HUES64 (cell line): ENCODE measurements at regions not wholly inside any gene's neighbourhood (a gene's known extent, or its start where the extent isn't known, plus 50 kb on each side); places are given as distances from the start of the nearest gene placed in this dataset.
"Not testable (repeated sequence)": the region's sequence is repeated elsewhere in the genome, so short reads cannot be mapped to it uniquely, and the experiment has no call there.

Experiments used
- H3K27ac ChIP-seq: 2 replicates; pipeline ENCODE4 v1.7.0; 2013; ENCODE audit warnings: low read depth, low read length, inconsistent platforms
- H3K27me3 ChIP-seq: 2 replicates; pipeline ENCODE4 v1.6.1; 2013; ENCODE audit warnings: mild to moderate bottlenecking, low read length; ENCODE audit not compliant: insufficient read depth
- H3K36me3 ChIP-seq: 2 replicates; pipeline ENCODE4 v1.6.1; 2013; ENCODE audit warnings: mild to moderate bottlenecking, low read length; ENCODE audit not compliant: insufficient read depth
- H3K4me1 ChIP-seq: 2 replicates; pipeline ENCODE4 v1.6.1; 2013; ENCODE audit warnings: mild to moderate bottlenecking, low read length, moderate library complexity; ENCODE audit not compliant: insufficient read depth
- H3K4me3 ChIP-seq: 2 replicates; pipeline ENCODE4 v1.5.1; 2013; ENCODE audit warnings: mild to moderate bottlenecking, low read length, moderate library complexity
- H3K9ac ChIP-seq: 2 replicates; pipeline ENCODE4 v1.6.1; 2013; ENCODE audit warnings: mild to moderate bottlenecking, low read depth, low read length
- H3K9me3 ChIP-seq: 2 replicates; pipeline ENCODE4 v1.6.1; 2013; ENCODE audit warnings: low read depth, low read length; ENCODE audit not compliant: insufficient read depth
- WGBS: fragments of 150-250, 120-280 bp; methylation state at CpG from one replicate; pipeline ENCODE4 v1.1.7; 2013; ENCODE audit warnings: missing lambda C conversion rate; 5-methylcytosine and 5-hydroxymethylcytosine counted together

DNA sequence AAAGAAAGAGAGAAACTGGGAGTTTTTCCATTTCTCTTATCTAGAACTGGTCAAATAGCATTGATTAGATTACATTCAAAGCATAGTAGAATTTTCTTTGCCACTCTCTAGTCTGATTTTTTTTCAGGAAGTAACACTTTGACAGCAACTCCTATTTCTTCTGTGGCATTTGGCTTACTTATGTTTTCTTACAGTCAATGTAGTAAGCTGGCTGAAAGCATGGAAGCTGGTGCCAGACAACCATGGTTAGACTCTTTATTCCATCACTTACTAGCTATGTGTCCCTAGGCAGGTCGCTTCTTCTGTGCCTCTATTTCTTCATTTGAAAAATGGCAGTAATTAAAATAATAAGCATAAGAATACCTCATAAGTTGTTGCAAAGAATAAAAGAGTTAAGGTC, 54.2 kb upstream of the OPRM1 start:
- WGBS, result no CpG with 5 or more reads among the region's 1 CpG
- H3K4me3 ChIP-seq, result no peak overlapping the region

DNA sequence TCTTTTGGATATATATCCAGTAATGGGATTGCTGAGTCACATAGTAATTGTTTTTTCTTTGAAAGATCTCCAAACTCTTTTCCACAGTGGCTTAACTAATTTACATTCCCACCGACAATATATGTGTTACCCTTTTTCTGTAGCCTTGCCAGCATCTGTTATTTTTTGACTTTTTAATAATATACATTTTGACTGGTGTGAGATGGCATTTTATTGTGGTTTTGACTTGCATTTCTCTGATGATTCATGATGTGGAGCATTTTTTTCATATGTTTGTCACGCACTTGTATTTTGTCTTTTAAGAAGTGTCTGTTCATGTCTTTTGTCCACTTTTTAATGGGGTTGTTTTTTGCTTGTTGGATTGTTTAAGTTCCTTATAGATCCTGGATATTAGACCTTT, 58.9 kb upstream of the OPRM1 start:
- Histone ChIP-seq H3K4me1 (no peaks in the 10 kb centered on the region), H3K9me3 (no peaks in the 10 kb centered on the region; the same call in 1 of the 2 replicates), H3K27ac (no peak overlapping the region), H3K4me3 (no peak overlapping the region), H3K9ac (no peak overlapping the region), H3K36me3 (no peaks in the 10 kb centered on the region), H3K27me3 (no peaks in the 10 kb centered on the region)
- 97% methylated on average over 1 of the region's 2 CpGs for WGBS

More for the DNA sequence above, 54.2 kb upstream of the OPRM1 start:
- Histone ChIP-seq H3K9ac (no peak overlapping the region), H3K36me3 (no peaks in the 10 kb centered on the region), H3K4me1 (no peaks in the 10 kb centered on the region), H3K9me3 (no peaks in the 10 kb centered on the region), H3K27me3 (no peaks in the 10 kb centered on the region), H3K27ac (no peak overlapping the region)

DNA sequence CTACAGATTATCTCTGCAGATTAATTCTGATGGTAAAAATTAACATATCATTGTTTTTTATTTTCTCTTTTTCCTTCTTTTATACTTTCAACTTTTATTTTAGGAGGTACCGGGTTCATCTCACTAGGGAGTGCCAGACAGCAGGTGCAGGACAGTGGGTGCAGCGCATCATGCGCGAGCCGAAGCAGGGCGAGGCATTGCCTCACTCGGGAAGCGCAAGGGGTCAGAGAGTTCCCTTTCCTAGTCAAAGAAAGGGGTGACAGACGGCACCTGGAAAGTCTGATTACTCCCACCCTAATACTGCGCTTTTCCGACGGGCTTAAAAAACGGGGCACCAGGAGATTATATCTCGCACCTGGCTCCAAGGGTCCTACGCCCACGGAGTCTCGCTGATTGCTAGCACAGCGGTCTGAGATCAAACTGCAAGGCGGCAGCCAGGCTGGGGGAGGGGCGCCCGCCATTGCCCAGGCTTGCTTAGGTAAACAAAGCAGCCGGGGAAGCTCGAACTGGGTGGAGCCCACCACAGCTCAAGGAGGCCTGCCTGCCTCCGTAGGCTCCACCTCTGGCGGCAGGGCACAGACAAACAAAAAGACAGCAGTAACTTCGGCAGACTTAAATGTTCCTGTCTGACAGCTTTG, 60.0 kb upstream of the OPRM1 start:
- H3K27ac ChIP-seq, H3K27me3 ChIP-seq, H3K4me3 ChIP-seq, H3K9me3 ChIP-seq, H3K4me1 ChIP-seq, H3K36me3 ChIP-seq, H3K9ac ChIP-seq: not testable (repeated sequence)
- WGBS, result 80% methylated on average over 26 of the region's 26 CpGs

DNA sequence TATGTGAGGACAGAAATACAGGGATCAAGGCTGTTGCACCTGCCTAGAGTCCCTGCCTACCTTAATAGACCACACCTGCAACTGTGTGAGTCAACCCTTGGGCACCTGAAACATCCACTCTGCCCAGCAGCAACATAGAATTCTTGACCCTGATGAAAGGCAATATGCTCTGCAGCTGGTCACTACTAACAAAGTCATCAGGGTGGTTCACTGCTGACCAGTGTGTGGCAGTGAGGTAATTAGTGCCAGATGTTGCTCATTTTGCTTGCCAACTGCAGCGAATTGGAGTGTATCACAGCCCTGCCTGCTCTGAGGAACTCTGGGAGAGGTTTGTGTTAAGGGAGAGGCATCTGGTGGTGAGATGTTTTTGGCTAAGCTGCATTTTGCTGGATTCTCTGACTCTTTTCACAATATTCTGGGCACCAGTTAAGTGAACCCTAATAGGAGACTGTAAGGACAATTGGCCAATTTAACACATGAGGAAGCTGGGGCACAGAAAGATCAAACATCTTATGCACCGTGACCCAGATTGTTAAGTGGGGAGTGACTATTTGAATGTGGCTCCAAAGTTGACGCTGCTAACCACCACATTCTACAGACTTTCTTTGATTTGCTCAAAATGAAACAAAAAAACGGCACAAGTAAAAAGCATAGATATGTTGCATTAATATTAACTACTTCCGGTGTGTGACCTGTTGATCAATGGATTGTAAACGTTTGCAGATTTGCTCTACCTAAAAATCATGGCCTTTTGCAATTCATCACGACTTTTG, 61.9 kb upstream of the OPRM1 start:
- H3K36me3 ChIP-seq, result no peaks in the 10 kb centered on the region
- no peak overlapping the region for H3K9ac ChIP-seq
- no peaks in the 10 kb centered on the region for H3K27me3 ChIP-seq
- no peak overlapping the region for H3K4me3 ChIP-seq
- H3K9me3 ChIP-seq, result no peaks in the 10 kb centered on the region; the same call in 1 of the 2 replicates
- WGBS, result 87% methylated on average over 6 of the region's 7 CpGs
- no peak overlapping the region for H3K27ac ChIP-seq
- H3K4me1 ChIP-seq, result no peaks in the 10 kb centered on the region

DNA sequence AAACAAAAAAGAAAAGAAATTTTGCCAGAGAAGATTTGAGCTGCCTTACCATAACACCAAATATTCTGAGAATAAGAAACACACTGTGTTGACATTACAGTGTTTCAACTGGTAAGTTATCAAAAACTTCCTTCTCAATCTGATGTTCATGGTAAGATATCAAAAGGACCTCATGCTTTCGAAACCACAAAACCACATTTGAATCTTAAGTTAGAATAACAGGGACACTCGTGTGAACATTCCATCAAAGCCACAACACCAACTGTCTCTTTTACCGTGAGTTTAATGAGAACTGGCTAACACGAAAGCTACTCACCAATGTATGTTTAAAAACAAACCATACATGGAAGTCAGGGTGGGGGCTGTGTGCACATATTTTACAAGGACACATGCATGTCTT, 73.0 kb upstream of the OPRM1 start:
- Histone ChIP-seq H3K27ac (no peak overlapping the region), H3K36me3 (no peaks in the 10 kb centered on the region), H3K9ac (no peak overlapping the region), H3K4me3 (no peak overlapping the region), H3K9me3 (no peaks in the 10 kb centered on the region), H3K27me3 (no peaks in the 10 kb centered on the region), H3K4me1 (no peaks in the 10 kb centered on the region)
- 93% methylated on average over 4 of the region's 4 CpGs for WGBS

DNA sequence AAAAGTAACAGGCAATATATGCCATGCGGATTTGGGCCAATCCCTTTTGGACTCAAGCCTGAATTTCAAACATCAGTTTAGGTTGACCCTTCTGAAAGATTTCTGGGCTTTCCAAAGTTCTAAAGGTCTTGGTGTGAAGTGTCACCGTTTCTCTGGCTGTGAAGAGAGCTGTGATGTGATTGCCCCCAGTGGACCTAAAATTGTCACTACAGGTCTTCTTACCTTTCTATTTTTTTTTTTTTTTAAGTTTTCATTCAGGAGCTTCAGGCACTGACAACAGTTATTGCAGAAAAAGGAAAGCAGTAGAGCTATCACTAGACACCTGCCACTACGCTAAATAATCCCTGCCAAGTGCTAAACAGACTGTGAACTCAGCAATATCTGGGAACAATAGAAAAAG, 75.7 kb upstream of the OPRM1 start:
- no peaks in the 10 kb centered on the region for H3K9me3 ChIP-seq
- H3K9ac ChIP-seq, result no peak overlapping the region
- H3K36me3 ChIP-seq, result no peaks in the 10 kb centered on the region
- H3K27me3 ChIP-seq, result no peaks in the 10 kb centered on the region
- H3K4me1 ChIP-seq, result peaks cover 11% of the 10 kb centered on the region
- WGBS, result 81% methylated on average over 3 of the region's 3 CpGs
- no peak overlapping the region for H3K27ac ChIP-seq
- H3K4me3 ChIP-seq, result no peak overlapping the region

DNA sequence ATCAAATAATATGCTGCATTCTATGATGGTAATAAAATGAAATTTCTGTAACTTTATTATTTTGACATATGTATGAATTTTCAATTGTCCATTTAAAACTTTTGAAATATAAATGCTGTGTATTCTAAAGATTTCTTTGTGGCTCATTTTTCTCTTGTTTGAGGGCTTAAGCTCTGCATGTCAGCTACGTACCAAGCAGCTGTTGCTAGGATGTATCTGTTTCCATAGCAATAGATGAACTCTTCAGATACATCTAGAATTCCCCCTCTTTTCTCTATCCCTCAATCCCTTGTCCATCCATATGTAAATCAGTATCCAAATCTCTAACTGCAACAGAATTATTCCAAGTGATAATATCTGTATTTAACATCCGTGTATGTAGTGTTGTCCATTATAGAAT, 76.5 kb upstream of the OPRM1 start:
- H3K4me1 ChIP-seq, result peaks cover 12% of the 10 kb centered on the region
- no peaks in the 10 kb centered on the region for H3K27me3 ChIP-seq
- no peak overlapping the region for H3K9ac ChIP-seq
- H3K4me3 ChIP-seq, result no peak overlapping the region
- H3K36me3 ChIP-seq, result no peaks in the 10 kb centered on the region
- no peaks in the 10 kb centered on the region for H3K9me3 ChIP-seq
- WGBS, result 92% methylated on average over 1 of the region's 2 CpGs
- no peak overlapping the region for H3K27ac ChIP-seq

DNA sequence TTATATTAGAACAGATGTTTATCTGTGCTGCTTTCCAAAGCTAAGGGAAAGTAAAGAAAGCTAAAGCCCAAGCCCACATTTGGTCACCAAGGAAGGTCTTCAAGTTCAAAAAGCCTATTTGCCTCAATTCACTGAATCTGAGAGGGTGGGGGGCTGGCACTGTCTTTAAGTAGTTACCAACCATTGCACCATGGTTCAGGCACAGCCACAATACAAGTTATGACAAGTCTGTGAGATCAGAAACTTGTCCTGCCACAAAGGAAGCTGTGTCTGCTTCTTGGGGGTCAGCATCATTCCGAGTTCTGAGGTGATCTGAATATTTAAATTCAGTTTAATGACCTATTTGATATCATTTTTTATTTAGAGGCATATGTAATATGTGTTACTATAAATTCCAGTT, 78.3 kb upstream of the OPRM1 start:
- Histone ChIP-seq H3K9me3 (no peaks in the 10 kb centered on the region), H3K36me3 (no peaks in the 10 kb centered on the region), H3K9ac (no peak overlapping the region), H3K27ac (no peak overlapping the region), H3K4me3 (no peak overlapping the region), H3K27me3 (no peaks in the 10 kb centered on the region), H3K4me1 (peaks cover 12% of the 10 kb centered on the region)
- 80% methylated on average over 1 of the region's 1 CpG for WGBS

DNA sequence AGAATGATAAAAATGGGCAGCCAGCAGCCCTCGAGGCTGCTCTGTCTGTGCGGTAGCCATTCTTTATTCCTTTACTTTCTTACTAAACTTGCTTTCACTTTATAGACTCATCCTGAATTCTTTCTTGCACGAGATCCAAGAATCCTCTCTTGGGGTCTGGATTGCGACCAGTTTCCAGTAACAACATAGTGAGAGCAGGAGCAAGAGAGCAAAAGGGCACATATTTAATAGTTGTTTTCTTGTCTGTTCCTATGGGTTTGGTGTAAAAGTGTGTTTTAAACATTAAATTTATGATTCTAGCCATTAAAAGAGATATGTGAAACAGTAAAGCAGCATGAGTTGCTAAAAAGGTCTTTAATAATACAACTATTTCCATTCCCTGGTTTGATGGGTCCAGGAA, 78.8 kb upstream of the OPRM1 start:
- no peak overlapping the region for H3K27ac ChIP-seq
- H3K9me3 ChIP-seq, result no peaks in the 10 kb centered on the region
- no peak overlapping the region for H3K9ac ChIP-seq
- no peaks in the 10 kb centered on the region for H3K27me3 ChIP-seq
- H3K4me1 ChIP-seq, result peaks cover 12% of the 10 kb centered on the region
- 93% methylated on average over 4 of the region's 4 CpGs for WGBS
- no peak overlapping the region for H3K4me3 ChIP-seq
- no peaks in the 10 kb centered on the region for H3K36me3 ChIP-seq

DNA sequence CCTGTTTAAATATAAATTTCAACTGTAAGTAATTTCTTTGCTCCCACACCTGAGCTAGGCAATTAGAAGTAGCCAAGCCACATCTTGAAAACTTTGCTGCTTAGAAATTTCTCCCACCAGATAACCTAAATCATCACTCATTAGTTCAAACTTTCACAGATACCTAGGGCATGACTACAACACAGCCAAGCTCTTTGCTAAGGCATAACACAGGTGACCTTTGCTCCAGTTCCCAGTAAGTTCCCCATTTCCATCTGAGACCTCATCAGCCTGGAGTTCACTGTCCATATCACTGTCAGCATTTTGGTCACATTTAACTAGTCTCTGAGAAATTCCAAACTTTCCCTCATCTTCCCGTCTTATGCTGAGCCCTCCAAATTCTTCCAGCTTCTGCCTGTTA, 79.8 kb upstream of the OPRM1 start:
- Histone ChIP-seq H3K4me1 (peaks cover 12% of the 10 kb centered on the region), H3K36me3 (no peaks in the 10 kb centered on the region), H3K9me3 (no peaks in the 10 kb centered on the region), H3K27ac (no peak overlapping the region), H3K4me3 (no peak overlapping the region), H3K9ac (no peak overlapping the region), H3K27me3 (no peaks in the 10 kb centered on the region)
- 86% methylated on average over 1 of the region's 1 CpG for WGBS

DNA sequence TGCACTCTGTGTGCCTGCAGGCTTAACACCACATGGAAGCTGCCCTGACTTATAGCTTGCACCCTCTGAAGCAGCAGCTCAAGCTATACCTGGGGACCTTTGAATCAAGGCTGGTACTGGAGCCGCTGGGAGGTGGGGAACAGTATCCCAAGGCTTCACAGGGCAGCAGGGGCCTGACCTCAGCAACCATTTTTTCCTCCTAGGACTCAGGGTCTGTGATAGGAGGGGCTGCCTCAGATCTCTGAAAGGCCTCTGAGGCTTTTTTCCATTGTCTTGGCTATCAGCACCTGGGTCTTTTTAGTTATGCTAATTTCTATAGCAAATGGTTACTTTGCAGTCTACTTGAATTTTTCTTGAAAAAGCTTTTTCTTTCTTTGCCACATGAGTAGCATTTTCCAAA, 80.2 kb upstream of the OPRM1 start:
- Histone ChIP-seq H3K27me3 (no peaks in the 10 kb centered on the region), H3K4me3 (no peak overlapping the region), H3K36me3 (no peaks in the 10 kb centered on the region), H3K9me3 (no peaks in the 10 kb centered on the region), H3K9ac (no peak overlapping the region), H3K27ac (no peak overlapping the region), H3K4me1 (peaks cover 12% of the 10 kb centered on the region)
- WGBS, result 53% methylated on average over 1 of the region's 1 CpG
